ENCODE measurements at regions not wholly inside any gene's neighbourhood (a gene's known extent, or its start where the extent isn't known, plus 50 kb on each side); places are given as distances from the start of the nearest gene placed in this dataset.
"Not testable (repeated sequence)": the region's sequence is repeated elsewhere in the genome, so short reads cannot be mapped to it uniquely, and the experiment has no call there.

DNA sequence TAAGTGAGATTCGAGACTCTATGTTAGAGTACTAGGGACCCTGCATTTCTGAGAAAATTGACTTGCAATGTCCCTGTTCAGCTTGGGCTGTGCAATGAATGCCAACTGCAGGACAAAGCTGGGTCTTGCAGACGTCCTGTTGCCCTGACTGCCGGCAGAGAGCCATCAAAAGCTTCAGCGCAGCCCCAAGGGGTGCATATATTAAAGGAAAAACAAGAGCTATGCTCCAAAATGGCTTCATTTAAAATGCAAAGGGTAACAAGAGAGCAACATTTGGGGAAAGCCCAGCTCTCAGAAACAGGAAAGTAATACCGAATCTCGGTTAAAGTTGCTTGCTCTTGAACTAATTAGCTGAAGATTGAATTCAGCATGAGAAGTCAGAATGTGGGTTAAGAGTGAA lies 110.9 kb upstream of the PNPT1 start:
- Mint-ChIP-seq H3K9me3 (no peaks in the 10 kb centered on the region), H3K27me3 (ENCODE audit: insufficient read depth) (0 out of 2 replicates have a peak, but pooled peaks cover 1% of the 10 kb centered on the region), H3K4me1 (ENCODE audit: low read depth) (peaks cover 10% of the 10 kb centered on the region; the same call in 1 of the 2 replicates), H3K4me3 (no peak overlapping the region), H3K36me3 (ENCODE audit: low read depth) (no peaks in the 10 kb centered on the region), H3K27ac (no peak overlapping the region)
- no peak for DNase-seq
- TF ChIP-seq, protein P1, sequence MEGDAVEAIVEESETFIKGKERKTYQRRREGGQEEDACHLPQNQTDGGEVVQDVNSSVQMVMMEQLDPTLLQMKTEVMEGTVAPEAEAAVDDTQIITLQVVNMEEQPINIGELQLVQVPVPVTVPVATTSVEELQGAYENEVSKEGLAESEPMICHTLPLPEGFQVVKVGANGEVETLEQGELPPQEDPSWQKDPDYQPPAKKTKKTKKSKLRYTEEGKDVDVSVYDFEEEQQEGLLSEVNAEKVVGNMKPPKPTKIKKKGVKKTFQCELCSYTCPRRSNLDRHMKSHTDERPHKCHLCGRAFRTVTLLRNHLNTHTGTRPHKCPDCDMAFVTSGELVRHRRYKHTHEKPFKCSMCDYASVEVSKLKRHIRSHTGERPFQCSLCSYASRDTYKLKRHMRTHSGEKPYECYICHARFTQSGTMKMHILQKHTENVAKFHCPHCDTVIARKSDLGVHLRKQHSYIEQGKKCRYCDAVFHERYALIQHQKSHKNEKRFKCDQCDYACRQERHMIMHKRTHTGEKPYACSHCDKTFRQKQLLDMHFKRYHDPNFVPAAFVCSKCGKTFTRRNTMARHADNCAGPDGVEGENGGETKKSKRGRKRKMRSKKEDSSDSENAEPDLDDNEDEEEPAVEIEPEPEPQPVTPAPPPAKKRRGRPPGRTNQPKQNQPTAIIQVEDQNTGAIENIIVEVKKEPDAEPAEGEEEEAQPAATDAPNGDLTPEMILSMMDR (IDR thresholded peaks at IDR 0.05) = no peak

DNA sequence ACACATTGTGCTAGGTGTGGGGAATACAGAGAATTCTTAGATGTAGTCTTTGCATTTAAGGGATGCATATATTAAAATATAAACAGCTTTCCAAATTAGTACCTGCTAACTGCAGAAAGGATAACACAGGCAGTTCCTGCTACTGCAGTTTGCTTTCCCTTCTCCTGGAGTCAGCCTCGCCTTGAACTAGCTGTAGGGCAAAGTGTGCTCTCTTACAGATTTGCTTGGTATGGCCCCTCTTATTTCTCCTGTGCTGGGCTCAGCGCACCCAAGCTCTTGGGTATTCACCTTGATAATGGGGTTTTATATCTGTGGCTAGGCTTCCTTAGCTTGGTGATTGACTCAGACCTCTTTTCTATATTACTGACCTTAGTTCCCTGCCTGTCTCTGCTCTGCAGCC lies 108.4 kb upstream of the PNPT1 start:
- Mint-ChIP-seq H3K36me3 (ENCODE audit: low read depth) (no peaks in the 10 kb centered on the region), H3K27me3 (ENCODE audit: insufficient read depth) (0 out of 2 replicates have a peak, but pooled peaks cover 1% of the 10 kb centered on the region), H3K27ac (no peak overlapping the region), H3K4me3 (no peak overlapping the region), H3K4me1 (ENCODE audit: low read depth) (peaks cover 10% of the 10 kb centered on the region; the same call in 1 of the 2 replicates), H3K9me3 (no peaks in the 10 kb centered on the region)
- no peak for DNase-seq
- TF ChIP-seq, protein P1 (IDR thresholded peaks at IDR 0.05) = no peak

DNA sequence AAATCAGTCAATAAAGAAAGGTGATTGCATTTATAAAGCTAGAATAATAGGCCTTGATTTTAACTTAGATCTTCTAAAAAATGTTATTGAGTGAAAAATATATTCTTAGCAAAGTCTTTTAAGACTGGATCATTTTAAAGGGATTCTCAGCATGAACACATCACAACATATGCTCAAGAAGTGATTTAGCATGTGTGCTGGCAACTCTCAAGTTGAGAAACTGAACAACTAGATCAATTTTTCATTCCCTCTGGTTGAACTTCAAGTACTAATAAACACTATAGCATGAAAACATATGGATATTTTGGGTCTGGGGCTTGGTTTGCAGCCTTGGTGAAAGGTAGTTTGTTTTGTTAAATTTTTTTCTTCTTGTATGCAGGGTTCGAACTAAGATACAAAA lies 107.8 kb upstream of the PNPT1 start:
- H3K27ac Mint-ChIP-seq = no peak overlapping the region
- H3K4me3 Mint-ChIP-seq = no peak overlapping the region
- H3K9me3 Mint-ChIP-seq = no peaks in the 10 kb centered on the region
- H3K27me3 Mint-ChIP-seq (ENCODE audit: insufficient read depth) = 0 out of 2 replicates have a peak, but pooled peaks cover 1% of the 10 kb centered on the region
- TF ChIP-seq, protein P1 (IDR thresholded peaks at IDR 0.05) = no peak
- H3K4me1 Mint-ChIP-seq (ENCODE audit: low read depth) = peaks cover 10% of the 10 kb centered on the region; the same call in 1 of the 2 replicates
- H3K36me3 Mint-ChIP-seq (ENCODE audit: low read depth) = no peaks in the 10 kb centered on the region
- no peak for DNase-seq

DNA sequence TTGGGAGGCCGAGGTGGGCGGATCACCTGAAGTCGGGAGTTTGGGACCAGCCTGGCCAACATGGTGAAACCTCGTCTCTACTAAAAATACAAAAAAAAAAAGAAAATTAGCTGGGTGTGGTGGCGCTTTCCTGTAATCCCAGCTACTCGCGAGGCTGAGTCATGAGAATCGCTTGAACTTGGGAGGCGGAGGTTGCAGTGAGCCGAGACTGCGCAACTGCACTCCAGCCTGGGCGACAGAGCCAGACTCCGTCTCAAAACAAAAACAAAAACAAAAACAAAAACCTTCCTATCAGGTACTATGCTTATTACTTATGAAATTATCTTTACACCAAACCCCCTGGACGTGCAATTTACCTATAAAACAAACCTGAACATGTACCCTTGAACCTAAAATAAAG lies 106.0 kb upstream of the PNPT1 start:
- H3K36me3 Mint-ChIP-seq (ENCODE audit: low read depth); H3K4me3 Mint-ChIP-seq; H3K27ac Mint-ChIP-seq; H3K27me3 Mint-ChIP-seq (ENCODE audit: insufficient read depth); DNase-seq; H3K4me1 Mint-ChIP-seq (ENCODE audit: low read depth); H3K9me3 Mint-ChIP-seq: not testable (repeated sequence)

DNA sequence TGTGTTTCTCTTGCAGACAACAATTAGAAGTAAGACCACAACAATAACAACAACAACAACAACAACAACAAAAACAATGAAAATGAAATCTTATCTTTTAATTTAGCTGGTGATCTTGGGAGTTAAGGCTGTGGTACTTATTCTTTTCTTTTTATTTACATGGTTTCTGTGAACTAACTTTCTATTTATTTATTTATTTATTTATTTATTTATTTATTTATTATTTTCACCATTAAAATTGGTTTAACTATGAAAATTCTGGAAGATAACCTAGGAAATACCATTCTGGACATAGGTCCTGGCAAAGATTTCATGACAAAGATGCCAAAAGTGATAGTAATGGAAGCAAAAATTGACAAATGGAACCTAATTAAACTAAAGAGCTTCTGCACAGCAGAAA lies 102.5 kb upstream of the PNPT1 start:
- TF ChIP-seq, protein P1 (IDR thresholded peaks at IDR 0.05) = no peak
- Mint-ChIP-seq H3K4me1 (ENCODE audit: low read depth) (no peaks in the 10 kb centered on the region), H3K36me3 (ENCODE audit: low read depth) (peaks cover 5% of the 10 kb centered on the region; the same call in 1 of the 2 replicates), H3K27ac (no peak overlapping the region), H3K27me3 (ENCODE audit: insufficient read depth) (peaks cover 3% of the 10 kb centered on the region; the same call in 1 of the 2 replicates), H3K4me3 (no peak overlapping the region), H3K9me3 (peaks cover 7% of the 10 kb centered on the region)
- DNase-seq = no peak

DNA sequence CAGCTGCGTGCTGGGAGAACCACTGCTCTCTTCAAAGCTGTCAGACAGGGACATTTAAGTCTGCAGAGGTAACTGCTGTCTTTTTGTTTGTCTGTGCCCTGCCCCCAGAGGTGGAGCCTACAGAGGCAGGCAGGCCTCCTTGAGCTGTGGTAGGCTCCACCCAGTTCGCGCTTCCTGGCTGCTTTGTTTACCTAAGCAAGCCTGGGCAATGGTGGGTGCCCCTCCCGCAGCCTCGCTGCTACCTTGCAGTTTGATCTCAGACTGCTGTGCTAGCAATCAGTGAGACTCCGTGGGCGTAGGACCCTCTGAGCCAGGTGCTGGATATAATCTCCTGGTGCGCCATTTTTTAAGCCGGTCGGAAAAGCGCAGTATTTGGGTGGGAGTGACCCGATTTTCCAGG lies 100.0 kb upstream of the PNPT1 start:
- not testable (repeated sequence) for H3K36me3 Mint-ChIP-seq (ENCODE audit: low read depth); H3K4me1 Mint-ChIP-seq (ENCODE audit: low read depth); H3K27ac Mint-ChIP-seq; DNase-seq; H3K9me3 Mint-ChIP-seq; H3K4me3 Mint-ChIP-seq; H3K27me3 Mint-ChIP-seq (ENCODE audit: insufficient read depth)

DNA sequence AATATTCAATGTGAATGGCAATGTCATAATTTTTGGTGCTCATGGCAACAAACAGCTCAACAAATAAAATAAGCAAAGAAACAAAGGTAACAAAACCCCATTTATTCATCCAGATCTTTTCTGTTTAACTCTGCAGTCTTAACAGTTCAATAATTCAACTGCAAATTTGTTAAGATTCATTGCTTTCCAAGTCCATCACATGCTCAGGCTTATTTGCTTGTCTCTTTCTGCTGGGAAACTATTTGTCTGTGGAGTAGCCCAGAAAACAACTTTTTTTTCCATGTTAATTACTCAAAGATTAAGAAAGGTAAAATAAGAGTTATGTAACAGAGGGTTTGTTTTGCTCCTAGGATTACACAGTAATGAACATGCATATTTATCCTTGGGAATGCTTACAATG lies 92.6 kb upstream of the PNPT1 start:
- no peak overlapping the region for H3K4me3 Mint-ChIP-seq

DNA sequence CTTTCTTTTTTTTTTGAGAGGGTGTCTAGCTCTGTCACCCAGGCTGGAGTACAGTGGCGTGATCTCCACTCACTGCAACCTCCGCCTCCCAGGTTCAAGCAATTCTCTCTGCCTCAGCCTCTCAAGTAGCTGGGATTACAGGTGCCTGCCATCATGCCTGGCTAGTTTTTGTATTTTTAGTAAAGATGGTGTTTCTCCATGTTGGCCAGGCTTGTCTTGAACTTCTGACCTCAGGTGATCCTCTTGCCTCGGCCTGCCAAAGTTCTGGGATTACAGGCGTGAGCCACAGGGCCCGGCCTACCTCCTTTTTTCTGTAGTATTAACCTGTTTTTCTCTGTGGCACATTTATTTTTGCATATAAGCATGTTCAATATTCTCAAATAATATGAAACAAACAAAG lies 90.1 kb upstream of the PNPT1 start:
- H3K4me3 Mint-ChIP-seq = not testable (repeated sequence)

More for the DNA sequence above, 92.6 kb upstream of the PNPT1 start:
- Mint-ChIP-seq H3K36me3 (ENCODE audit: low read depth) (no peaks in the 10 kb centered on the region), H3K9me3 (no peaks in the 10 kb centered on the region), H3K27me3 (ENCODE audit: insufficient read depth) (no peaks in the 10 kb centered on the region; the same call in 1 of the 2 replicates), H3K27ac (no peak overlapping the region), H3K4me1 (ENCODE audit: low read depth) (no peaks in the 10 kb centered on the region; the same call in 1 of the 2 replicates)
- DNase-seq = no peak
- TF ChIP-seq, protein P1 (IDR thresholded peaks at IDR 0.05) = no peak

More for the DNA sequence above, 90.1 kb upstream of the PNPT1 start:
- not testable (repeated sequence) for H3K27me3 Mint-ChIP-seq (ENCODE audit: insufficient read depth); DNase-seq; H3K27ac Mint-ChIP-seq; H3K36me3 Mint-ChIP-seq (ENCODE audit: low read depth); H3K9me3 Mint-ChIP-seq
- H3K4me1 Mint-ChIP-seq (ENCODE audit: low read depth) = peaks cover 23% of the 10 kb centered on the region
